ENCODE measurements at regions not wholly inside any gene's neighbourhood (a gene's known extent, or its start where the extent isn't known, plus 50 kb on each side); places are given as distances from the start of the nearest gene placed in this dataset.

GRCh38 chr20:40104959-40105358 lies 584.1 kb downstream of the MAFB start:
- no peak for DNase-seq (ENCODE audit: low spot score)
- in situ Hi-C loops (cut with MboI; ENCODE audit: low sequenced_read_pairs, unreplicated experiment), result no loop called here
- TF ChIP-seq CTCF (IDR thresholded peaks at IDR 0.05; ENCODE audit: borderline replicate concordance, control extremely low read depth, extremely low read depth, insufficient read depth, missing control alignments), result no peak

GRCh38 chr20:40103420-40103819 lies 585.6 kb downstream of the MAFB start:
- DNase-seq (ENCODE audit: low spot score), result no peak

GRCh38 chr20:40101560-40101959 lies 587.5 kb downstream of the MAFB start:
- in situ Hi-C loops (cut with MboI; ENCODE audit: low sequenced_read_pairs, unreplicated experiment), result no loop called here
- DNase-seq (ENCODE audit: low spot score), result no peak
- no peak for TF ChIP-seq CTCF (IDR thresholded peaks at IDR 0.05; ENCODE audit: borderline replicate concordance, control extremely low read depth, extremely low read depth, insufficient read depth, missing control alignments)

More at GRCh38 chr20:40103420-40103819, 585.6 kb downstream of the MAFB start:
- in situ Hi-C loops (cut with MboI; ENCODE audit: low sequenced_read_pairs, unreplicated experiment), result no loop called here
- no peak for TF ChIP-seq CTCF (IDR thresholded peaks at IDR 0.05; ENCODE audit: borderline replicate concordance, control extremely low read depth, extremely low read depth, insufficient read depth, missing control alignments)

- no peak for TF ChIP-seq CTCF (IDR thresholded peaks at IDR 0.05; ENCODE audit: borderline replicate concordance, control extremely low read depth, extremely low read depth, insufficient read depth, missing control alignments)
- DNase-seq (ENCODE audit: low spot score), result no peak
- in situ Hi-C loops (cut with MboI; ENCODE audit: low sequenced_read_pairs, unreplicated experiment), result no loop called here
Observed at GRCh38 chr20:40100261-40100660, 588.8 kb downstream of the MAFB start.

GRCh38 chr20:40090236-40090635 lies 598.8 kb downstream of the MAFB start:
- TF ChIP-seq CTCF (IDR thresholded peaks at IDR 0.05; ENCODE audit: borderline replicate concordance, control extremely low read depth, extremely low read depth, insufficient read depth, missing control alignments), result no peak
- in situ Hi-C loops (cut with MboI; ENCODE audit: low sequenced_read_pairs, unreplicated experiment), result no loop called here
- DNase-seq (ENCODE audit: low spot score), result no peak

- DNase-seq (ENCODE audit: low spot score), result no peak
- no peak for TF ChIP-seq CTCF (IDR thresholded peaks at IDR 0.05; ENCODE audit: borderline replicate concordance, control extremely low read depth, extremely low read depth, insufficient read depth, missing control alignments)
- in situ Hi-C loops (cut with MboI; ENCODE audit: low sequenced_read_pairs, unreplicated experiment), result no loop called here
Observed at GRCh38 chr20:40087496-40087895, 601.5 kb downstream of the MAFB start.

- no peak for DNase-seq (ENCODE audit: low spot score)
- in situ Hi-C loops (cut with MboI; ENCODE audit: low sequenced_read_pairs, unreplicated experiment), result no loop called here
- no peak for TF ChIP-seq CTCF (IDR thresholded peaks at IDR 0.05; ENCODE audit: borderline replicate concordance, control extremely low read depth, extremely low read depth, insufficient read depth, missing control alignments)
Observed at GRCh38 chr20:40085513-40085912, 603.5 kb downstream of the MAFB start.
